IPS DF 19.7 (cell line): ENCODE measurements at regions not wholly inside any gene's neighbourhood (a gene's known extent, or its start where the extent isn't known, plus 50 kb on each side); places are given as distances from the start of the nearest gene placed in this dataset.

Experiments
- DNase-seq: peaks from one replicate; pipeline ENCODE4 v3.0.0-alpha.2; 2013; ENCODE audit warnings: low read depth, low spot score

GRCh38 chr6:103081876-103082630 lies 1688.5 kb downstream of the GRIK2 start:
- DNase-seq, result no peak

DNA sequence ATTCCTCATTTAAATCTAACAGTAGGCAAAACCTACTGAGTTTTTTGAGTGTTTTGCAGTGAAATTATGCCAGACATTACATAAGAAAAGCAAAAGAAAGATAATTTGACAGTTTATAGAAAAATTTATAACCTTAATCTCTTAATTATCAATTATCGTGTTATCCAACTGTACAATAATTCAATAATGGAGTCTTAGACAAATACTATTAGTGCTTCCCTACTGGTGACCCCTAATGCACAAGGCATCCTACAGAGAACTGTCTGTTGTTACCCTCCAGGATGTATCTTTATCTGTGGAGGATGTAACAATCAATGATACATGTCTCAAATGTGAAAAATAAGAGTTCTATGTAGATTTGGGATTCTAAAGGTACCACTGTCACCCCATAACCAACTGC lies 1687.6 kb downstream of the GRIK2 start:
- no peak for DNase-seq

- no peak for DNase-seq
Observed at GRCh38 chr6:103080497-103080896, 1687.0 kb downstream of the GRIK2 start.

DNA sequence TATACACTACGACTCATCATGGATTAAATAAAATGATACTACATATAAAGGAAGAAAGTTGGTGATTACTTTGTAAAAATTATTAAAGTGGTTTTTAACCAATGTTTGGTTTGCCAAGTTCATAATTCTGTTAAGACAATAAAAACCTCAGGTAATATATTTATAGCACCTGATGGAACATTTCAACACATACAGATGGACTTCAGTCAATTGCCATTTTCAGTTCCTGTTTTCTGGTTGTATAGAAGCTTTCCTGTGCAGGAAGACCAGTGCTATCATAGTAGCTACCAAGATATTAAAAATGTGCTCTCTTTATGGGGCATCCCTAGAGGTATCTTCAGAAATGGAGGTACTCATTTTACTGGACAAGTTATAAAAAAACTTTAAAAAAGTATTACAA lies 1686.4 kb downstream of the GRIK2 start:
- DNase-seq, result no peak

DNA sequence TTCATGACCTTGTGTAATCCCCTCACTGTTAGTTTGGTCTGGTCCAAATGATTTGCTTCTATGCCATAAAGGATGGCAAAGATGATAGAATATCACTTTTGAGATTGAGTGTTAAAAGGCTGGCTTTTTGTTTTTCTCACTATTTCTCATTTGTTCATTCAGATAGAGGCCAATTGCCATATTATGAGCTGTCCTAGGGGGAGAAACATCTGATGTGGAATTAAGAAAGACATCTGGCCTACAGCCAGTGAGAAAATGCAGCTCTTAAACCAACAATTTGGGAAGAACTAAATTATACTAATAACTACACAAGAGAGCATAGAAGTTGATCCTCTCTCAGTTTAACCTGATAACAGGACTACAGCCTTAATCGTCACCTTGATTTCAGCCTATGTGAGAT lies 1668.6 kb downstream of the GRIK2 start:
- DNase-seq, result no peak

- no peak for DNase-seq
Observed at GRCh38 chr6:103047567-103047966, 1654.1 kb downstream of the GRIK2 start.

DNA sequence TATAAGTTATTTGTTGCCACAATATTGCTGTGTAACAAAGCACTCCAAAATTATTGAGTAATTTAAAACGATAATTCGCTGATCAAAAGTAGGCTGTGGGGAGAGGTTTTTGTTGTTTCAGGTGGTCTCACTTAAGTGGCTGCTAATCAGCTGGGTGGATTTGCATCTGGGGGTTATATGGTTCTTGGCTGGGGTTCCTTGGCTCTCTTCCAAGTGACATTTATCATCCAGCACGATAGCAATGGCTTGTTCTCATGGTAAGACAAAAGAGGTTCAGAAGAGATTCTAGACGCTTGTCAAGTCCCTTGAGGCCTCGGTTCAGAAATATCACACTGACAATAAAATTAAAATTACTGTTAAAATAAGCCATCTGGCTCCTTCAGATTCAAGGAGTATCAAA lies 1648.8 kb downstream of the GRIK2 start:
- DNase-seq, result no peak

DNA sequence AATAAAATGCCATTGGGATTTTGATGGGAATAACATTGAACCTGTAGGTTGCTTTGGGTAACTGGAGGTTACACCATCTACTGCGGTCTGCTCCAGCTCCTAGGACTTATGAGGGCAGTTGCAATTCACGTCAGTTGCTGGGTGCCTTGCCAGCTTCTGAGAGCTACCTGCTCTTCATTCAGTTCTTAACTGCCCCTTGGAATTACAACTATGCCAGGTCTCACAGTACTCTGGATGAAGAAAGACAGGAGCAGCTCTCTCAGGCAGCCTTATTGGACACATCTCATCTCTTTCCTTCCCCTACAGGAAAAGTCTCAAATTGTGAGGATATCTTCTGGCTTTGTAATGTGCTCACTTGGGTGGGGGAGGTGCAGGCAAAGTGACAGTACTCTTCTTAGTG lies 1643.3 kb downstream of the GRIK2 start:
- no peak for DNase-seq

GRCh38 chr6:103027271-103027931 lies 1633.9 kb downstream of the GRIK2 start:
- no peak for DNase-seq

- DNase-seq, result no peak
Observed at GRCh38 chr6:103018426-103018825, 1624.9 kb downstream of the GRIK2 start.

DNA sequence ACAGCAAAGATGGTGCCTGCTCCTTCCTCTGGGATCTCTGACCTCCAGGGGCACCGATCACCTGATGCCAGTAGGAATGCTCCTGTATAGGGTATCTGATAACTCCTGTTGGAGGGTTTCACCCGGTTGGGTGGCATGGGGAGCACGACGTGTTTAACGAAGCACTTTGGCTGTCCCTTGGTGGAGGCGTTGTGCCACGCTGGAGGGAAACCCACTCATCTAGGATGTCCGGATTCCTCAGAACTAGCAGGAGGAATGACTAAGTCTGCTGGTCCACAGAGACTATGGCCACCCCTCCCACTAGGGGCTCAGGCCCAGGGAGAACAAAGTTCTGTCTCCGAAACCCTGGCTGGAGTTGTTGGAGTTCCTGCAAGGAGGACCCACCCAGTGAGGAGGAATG lies 1624.4 kb downstream of the GRIK2 start:
- DNase-seq, result no peak

DNA sequence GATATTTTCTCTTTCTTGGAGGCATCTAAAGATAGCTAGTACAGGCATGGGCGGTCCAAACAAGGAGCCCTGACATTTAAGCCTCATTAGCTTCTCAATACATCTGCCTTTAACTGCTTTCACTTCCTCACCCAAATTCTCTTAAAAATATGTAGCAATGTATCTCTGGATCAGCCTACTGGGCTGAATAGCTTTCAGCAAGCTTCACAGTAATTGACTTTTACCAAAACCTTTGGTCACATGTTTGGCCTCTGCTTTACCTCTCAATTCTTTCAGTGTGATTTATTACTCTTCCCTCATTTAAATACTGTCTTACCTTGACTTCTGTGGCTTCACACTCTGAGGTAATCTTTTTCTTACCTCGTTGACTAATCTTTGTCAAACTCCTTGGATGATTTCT lies 1618.1 kb downstream of the GRIK2 start:
- no peak for DNase-seq

GRCh38 chr6:103002282-103002681 lies 1608.8 kb downstream of the GRIK2 start:
- no peak for DNase-seq

DNA sequence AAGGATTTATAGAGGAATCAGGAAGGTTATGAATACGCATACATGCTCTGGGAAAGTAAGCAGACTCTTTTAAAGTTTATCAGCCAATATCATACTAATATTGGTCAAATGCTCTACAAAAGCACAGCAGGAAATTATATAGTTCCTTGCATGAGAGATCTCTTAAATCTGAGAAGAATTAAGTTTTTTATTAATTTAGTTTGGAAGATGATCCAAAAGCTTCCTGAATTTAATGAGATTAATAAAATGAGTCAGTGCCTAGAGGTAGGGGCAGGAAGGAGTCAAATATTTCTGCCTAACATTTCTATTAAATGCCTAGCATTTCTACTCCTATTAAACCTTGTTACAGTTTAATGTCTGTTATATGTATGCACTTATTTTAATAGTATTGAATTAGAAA lies 1608.2 kb downstream of the GRIK2 start:
- no peak for DNase-seq

- DNase-seq, result no peak
Observed at GRCh38 chr6:103000688-103001087, 1607.2 kb downstream of the GRIK2 start.

DNA sequence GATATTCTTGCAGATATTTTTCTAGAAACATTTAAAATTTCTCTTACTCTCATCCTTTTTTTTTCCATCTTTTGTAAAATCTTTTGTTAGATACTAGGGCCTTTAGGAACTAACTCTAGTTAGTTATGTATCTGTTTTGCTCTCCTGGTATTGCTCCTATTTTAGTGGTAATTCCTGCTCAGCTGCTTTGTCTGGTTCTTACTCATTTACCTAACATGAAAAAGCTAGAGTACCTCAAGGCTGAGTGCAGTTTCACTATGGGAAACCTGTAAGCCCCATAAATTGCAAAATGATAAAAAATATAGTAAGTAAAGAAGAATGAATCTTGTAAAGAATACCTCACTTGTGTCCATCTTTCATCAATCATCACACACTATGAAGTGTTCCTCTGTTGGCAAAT lies 1602.0 kb downstream of the GRIK2 start:
- DNase-seq, result no peak

DNA sequence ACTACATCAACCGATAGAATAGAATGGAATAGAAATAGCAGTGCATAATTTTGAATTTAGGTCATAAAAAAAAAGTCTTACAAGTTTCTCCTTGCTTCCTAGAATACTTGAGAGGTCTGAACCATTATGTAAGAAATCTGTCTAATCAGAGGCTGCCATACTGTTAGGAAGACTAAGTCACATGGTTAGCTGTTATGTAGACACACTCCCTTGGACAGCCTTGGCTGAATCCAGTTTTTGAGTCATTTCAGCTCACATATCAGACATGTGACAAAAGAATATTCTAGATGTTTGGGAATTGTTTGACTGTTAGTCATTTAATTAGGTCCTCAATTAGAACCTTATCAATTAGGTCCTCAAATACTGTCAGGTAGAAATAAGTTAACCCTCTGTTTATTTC lies 1601.4 kb downstream of the GRIK2 start:
- DNase-seq, result no peak

- no peak for DNase-seq
Observed at GRCh38 chr6:102986086-102986485, 1592.6 kb downstream of the GRIK2 start.

- no peak for DNase-seq
Observed at GRCh38 chr6:102984357-102984756, 1590.8 kb downstream of the GRIK2 start.

GRCh38 chr6:102981490-102982015 lies 1588.0 kb downstream of the GRIK2 start:
- DNase-seq, result no peak

GRCh38 chr6:102980951-102981350 lies 1587.4 kb downstream of the GRIK2 start:
- no peak for DNase-seq

GRCh38 chr6:102961902-102962301 lies 1568.4 kb downstream of the GRIK2 start:
- DNase-seq, result no peak

- no peak for DNase-seq
Observed at GRCh38 chr6:102950967-102951366, 1557.5 kb downstream of the GRIK2 start.
